CD4-positive, alpha-beta T cell treated with Interferon alpha-2 for 1 hour (primary cell): ENCODE measurements at regions not wholly inside any gene's neighbourhood (a gene's known extent, or its start where the extent isn't known, plus 50 kb on each side); places are given as distances from the start of the nearest gene placed in this dataset.

ENCODE experiments used
- DNase-seq, 2 donors: peaks; one replicate each; pipeline ENCODE4 v3.0.0-alpha.2; 2020 to 2022

DNA sequence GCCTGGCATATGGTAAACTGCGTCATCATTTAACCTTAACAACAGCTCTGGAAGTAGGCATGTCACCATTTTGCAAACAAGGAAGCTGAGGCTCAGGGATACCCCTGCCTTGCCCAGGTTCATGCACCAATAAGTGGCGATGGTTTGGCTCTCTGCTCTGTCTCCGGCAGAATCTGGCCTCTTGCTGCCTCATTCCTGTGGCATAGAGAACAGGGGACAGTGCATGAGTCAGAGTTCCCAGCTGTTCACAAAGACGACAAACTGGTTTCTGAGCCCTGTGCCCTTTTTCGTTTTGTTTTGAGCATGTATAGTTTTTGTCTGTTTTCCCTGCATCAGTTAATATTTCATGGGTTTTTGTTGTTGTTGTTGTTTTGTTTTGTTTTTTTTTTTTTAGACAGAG is 236.8 kb downstream of the OPA1 start:
- DNase-seq, result no peak

GRCh38 chr3:193830791-193831191 is 237.8 kb downstream of the OPA1 start:
- no peak for DNase-seq

DNA sequence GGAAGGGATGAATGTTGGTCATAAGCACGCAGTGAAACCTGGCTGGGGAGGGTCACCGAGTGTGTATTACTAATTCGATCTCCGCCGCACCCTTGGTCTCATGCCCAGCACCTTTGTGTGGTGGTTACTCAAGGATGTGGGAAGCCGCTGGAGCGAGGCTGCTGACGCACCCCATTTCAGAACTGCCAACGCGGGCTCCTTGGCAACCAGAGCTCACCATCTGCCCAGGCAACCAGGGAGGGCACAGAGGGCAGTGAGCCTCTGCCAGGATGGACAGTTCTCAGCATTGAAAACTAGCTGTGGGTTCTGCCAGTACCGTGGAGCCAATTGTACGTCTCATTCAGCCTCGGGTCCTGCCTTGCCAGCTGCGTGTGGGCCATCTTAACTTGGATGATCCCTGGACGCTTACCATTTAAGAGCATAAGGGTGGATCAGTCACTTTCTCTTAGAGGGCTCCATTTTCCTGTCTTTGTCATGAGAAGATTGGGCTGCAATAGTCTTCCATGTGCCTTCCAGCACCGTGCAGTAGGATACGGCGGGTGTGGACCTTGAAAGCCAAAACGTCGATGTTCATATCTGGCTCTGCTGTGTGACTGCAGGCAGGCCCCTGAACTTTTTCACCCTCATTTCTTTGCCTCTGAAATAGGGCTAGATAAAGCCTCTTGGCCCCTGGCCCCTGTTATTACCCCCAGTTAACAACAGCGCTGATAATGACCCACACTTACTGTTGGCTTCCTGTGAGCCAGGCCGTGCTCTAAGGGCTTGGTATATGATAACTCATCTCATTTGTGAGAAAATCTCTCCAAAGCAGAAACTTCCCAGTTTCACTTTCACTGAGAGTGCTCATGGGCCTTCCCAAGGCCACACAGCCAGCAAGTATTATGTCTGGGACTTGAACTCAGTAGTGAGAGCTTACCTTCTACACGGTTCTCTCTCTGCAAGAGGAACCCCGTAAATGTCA is 238.8 kb downstream of the OPA1 start:
- peak in 1 of 2 donors; percentile 7 for DNase-seq

DNA sequence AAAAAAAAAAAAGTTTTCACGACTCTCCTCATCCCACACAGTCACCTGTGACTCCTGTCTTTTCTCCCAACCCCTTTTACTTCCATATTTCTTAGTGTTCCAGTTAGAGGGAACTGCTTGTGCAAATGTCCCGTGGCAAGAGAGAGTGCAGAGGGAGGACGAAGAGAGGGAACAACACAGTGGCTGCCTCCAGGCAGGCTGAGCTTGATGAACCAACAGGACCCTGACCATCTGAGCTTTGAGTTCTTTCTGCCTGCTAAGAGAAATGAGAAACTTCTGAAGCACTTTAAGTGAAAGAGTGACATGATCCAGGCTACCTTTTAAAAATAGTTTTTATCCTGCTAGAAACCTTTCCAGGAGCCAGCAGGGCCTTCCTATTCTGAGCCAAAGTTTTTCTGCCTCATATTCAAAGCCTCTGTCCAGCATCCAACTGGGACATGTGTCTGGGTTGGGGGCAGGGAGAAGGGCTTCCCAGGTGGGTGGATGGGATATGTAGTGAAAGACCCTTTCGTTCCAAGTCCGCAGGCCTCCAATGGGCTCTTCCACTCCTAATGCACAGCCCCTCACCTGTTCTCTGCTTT is 239.9 kb downstream of the OPA1 start:
- no peak for DNase-seq

DNA sequence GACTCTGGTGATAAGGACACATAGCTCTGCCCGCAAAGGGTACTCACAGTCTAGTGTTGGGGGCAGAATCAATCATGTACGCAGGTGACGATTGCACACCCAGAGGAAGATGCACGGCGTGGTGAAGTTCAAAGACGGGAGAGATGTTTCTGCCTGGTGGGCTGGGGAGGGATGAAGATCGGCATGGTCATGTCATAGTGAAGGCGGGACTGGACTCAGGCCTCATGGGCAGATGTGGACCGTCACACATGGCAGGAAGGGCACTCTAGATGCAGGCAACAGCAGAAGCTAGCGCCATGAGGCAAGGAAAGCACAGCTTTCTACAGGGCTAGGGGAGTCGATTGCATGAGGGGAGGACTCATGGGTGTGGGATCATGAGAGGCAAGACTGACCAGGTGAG is 240.6 kb downstream of the OPA1 start:
- no peak for DNase-seq

GRCh38 chr3:193835414-193835813 is 242.4 kb downstream of the OPA1 start:
- no peak for DNase-seq

DNA sequence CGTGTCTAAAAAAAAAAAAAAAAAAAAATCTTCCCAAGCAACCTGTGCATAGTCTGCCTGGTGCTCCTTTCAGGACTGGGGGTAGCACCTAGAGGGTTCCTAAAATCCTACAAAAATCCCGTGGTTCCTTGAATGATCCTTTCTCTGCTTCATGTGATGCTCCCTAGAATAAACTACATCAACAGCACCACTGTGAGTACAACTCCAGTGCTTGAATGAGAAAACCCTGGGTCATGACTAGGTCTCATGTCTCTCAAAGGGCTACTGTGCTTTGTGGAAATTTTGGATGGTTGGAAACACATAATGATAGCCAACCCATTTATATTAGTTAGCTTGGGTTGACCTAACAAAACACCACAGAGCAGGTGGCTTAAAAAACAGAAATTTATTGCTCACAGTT is 243.5 kb downstream of the OPA1 start:
- DNase-seq, result no peak

GRCh38 chr3:193836918-193837317 is 243.9 kb downstream of the OPA1 start:
- no peak for DNase-seq

- no peak for DNase-seq
Observed at GRCh38 chr3:193837347-193837827, 244.4 kb downstream of the OPA1 start.

DNA sequence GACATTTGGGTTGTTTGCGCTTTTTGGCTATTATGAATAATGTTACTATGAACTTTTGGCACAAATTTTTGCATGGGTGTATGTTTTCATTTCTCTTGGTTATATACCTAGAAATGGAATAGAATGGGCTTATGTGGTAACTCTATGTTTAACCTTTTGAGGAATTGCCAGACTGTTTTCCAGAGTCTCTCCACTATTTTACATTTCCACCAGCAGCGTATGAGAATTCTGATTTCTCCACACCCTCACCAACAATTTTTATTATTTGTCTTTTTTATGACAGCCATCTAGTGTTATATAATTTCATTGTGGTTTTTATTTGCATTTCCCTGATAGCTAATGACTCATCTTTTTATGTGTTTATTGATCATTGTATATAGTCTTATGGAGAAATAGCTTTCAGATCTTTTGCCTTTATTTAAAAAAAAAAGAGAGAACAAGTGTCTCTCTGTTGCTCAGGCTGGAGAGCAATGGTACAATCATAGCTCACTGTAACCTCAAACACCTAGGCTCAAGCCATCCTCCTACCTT is 247.2 kb downstream of the OPA1 start:
- no peak for DNase-seq

- no peak for DNase-seq
Observed at GRCh38 chr3:193841581-193841980, 248.6 kb downstream of the OPA1 start.

DNA sequence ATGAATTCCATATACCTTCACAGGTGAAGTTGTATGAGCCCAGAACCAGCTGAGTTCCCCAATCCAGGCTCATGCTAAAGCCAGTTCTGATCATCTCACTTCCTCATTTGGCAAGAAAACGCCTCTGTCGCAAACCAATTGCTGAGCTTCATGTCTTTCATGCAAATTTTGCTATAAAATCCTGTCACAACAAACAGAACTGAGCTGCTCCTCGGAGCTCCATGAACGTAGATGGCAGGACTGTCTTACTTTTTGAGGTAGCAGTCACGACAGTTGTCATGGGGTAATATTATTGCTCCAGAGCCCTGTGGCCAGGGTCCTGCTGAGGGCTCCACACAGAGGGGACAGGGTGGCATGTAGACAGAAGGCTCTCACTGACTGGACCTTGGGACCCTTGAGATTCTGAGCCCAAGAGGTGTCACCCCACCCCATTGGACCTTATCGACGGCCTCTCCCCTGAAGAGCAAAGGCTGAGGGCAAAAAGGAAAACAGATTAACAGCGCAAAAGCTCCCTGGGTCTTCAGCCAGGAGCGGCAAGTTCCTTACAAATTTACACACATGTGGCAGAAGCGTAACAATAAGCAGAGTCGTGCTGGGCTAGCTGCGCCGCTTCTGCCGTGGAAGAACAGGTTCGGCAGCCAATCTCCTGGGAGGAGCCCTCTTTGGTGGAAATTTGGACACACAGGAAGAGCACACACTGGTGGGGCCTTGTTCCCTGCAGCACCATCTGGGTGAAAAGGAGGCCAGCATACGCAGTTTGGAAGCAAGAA is 249.2 kb downstream of the OPA1 start:
- DNase-seq, result peak; percentile 13 to 65

- no peak for DNase-seq
Observed at GRCh38 chr3:193842832-193843473, 249.9 kb downstream of the OPA1 start.

GRCh38 chr3:193843474-193844301 is 250.7 kb downstream of the OPA1 start:
- no peak for DNase-seq

- DNase-seq, result no peak
Observed at GRCh38 chr3:193844472-193844871, 251.5 kb downstream of the OPA1 start.

DNA sequence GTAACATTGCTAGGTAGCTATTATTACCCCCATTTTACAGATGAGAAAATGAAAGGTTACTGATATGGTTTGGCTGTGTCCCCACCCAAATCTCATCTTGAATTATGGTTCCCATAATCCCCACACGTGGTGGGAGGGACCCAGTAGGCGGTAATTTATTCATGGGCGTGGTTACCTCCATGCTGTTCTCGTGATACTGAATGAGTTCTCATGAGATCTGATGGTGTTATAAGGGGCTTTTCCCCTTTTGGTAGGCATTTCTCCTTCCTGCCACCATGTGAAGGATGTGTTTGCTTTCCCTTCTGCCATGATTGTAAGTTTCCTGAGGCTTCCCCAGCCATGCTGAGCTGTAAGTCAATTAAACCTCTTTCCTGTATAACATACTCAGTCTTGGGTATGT is 252.1 kb downstream of the OPA1 start:
- no peak for DNase-seq

GRCh38 chr3:193846569-193846968 is 253.6 kb downstream of the OPA1 start:
- DNase-seq, result no peak

DNA sequence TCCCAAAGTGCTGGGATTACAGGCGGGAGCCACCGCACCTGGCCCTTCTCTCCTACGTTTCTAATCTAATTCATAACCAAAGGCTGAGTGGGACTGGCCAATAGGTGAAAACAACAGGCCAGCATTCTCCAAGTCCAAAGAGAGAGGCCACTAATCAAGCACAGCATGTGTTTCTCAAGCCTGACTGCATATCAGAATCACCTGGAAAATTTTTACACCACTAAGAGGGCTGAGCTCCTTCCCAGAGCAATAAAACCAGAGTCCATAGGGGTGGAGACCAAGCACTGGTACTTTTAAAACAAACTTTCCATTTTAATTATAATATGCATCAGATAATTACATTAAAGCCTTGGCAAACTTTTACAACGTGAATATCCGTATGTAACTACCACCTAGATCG is 254.4 kb downstream of the OPA1 start:
- DNase-seq, result no peak

GRCh38 chr3:193848547-193848946 is 255.5 kb downstream of the OPA1 start:
- DNase-seq, result no peak

DNA sequence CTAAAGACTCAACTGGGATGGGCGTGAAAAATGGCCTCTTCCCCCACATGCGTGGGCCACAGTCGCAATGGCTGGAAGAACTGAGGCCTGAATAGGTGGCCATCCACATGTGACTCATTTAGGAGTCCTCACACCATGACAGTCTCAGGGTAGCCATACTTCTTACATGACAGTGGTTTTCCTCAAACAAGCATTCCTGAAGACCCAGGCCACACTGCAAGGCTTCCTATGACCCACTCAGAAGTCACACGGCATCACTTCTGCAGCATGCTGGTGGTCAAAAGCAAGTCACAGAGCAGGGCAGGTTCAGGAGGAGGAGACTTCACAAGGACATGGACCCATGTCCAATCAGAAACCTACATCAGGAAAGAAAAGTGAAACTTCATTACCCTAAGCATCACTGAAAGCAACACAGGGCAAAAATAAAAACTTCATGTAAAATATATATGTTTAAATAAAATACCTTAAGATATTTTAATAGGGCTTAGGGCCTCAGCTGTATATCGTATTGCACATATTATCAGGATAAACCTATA is 257.1 kb downstream of the OPA1 start:
- DNase-seq, result no peak

DNA sequence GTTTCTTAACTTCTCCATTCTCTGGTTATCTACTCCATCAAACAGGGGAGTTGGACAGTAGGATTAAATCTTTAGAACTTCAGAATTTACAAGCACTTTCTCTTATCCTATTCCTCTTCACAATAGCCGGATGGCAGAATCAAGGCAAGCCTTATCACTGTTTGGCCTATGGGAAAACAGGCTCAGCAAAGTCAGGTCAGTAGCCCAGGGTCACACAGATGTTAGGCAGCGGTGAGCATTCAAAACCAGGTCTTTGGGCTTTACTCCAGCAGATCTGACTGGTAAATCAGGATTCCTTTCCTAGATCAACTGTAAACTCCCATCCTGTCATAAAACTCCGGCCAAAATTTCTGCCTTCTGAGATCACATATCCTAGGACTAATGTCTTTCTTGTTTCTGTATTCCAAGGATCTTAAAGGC is 258.4 kb downstream of the OPA1 start:
- no peak for DNase-seq
